IPS-20b (cell line): ENCODE measurements at regions not wholly inside any gene's neighbourhood (a gene's known extent, or its start where the extent isn't known, plus 50 kb on each side); places are given as distances from the start of the nearest gene placed in this dataset.
"Not testable (repeated sequence)": the region's sequence is repeated elsewhere in the genome, so short reads cannot be mapped to it uniquely, and the experiment has no call there.

ENCODE experiments used
- H3K27ac ChIP-seq: one replicate; pipeline ENCODE4 v1.5.1; 2013; ENCODE audit warnings: low read length
- H3K27me3 ChIP-seq: 2 replicates; pipeline ENCODE4 v1.6.1; 2013; ENCODE audit warnings: mild to moderate bottlenecking, low read length, inconsistent platforms; ENCODE audit not compliant: insufficient read depth
- H3K36me3 ChIP-seq: 2 replicates; pipeline ENCODE4 v1.6.1; 2013; ENCODE audit warnings: low read depth, mild to moderate bottlenecking, inconsistent platforms, low read length, moderate library complexity; ENCODE audit not compliant: insufficient read depth
- H3K4me1 ChIP-seq: 2 replicates; pipeline ENCODE4 v1.6.1; 2013; ENCODE audit warnings: mild to moderate bottlenecking, control low read depth, inconsistent platforms, low read length, moderate library complexity; ENCODE audit not compliant: insufficient read depth
- H3K4me3 ChIP-seq: 2 replicates; pipeline ENCODE4 v1.5.1; 2013; ENCODE audit warnings: mild to moderate bottlenecking, low read length, inconsistent platforms
- H3K9ac ChIP-seq: 2 replicates; pipeline ENCODE4 v1.6.1; 2013; ENCODE audit warnings: low read depth, mild to moderate bottlenecking, inconsistent platforms, low read length, moderate library complexity
- H3K9me3 ChIP-seq: 2 replicates; pipeline ENCODE4 v1.6.1; 2013; ENCODE audit warnings: mild to moderate bottlenecking, low read depth, low read length, inconsistent platforms; ENCODE audit not compliant: insufficient read depth

- no peak overlapping the region for H3K4me3 ChIP-seq
- H3K36me3 ChIP-seq, result no peaks in the 10 kb centered on the region
- no peak overlapping the region for H3K9ac ChIP-seq
- no peak overlapping the region for H3K27ac ChIP-seq
- no peaks in the 10 kb centered on the region for H3K27me3 ChIP-seq
- H3K9me3 ChIP-seq, result no peaks in the 10 kb centered on the region
- H3K4me1 ChIP-seq, result no peaks in the 10 kb centered on the region
Measured at GRCh38 chr1:10950316-10951172, 61.9 kb upstream of the TARDBP start.

GRCh38 chr1:10951298-10951697 is 61.2 kb upstream of the TARDBP start:
- not testable (repeated sequence) for H3K36me3 ChIP-seq, H3K27me3 ChIP-seq, H3K4me1 ChIP-seq, H3K9ac ChIP-seq, H3K9me3 ChIP-seq, H3K4me3 ChIP-seq, H3K27ac ChIP-seq

DNA sequence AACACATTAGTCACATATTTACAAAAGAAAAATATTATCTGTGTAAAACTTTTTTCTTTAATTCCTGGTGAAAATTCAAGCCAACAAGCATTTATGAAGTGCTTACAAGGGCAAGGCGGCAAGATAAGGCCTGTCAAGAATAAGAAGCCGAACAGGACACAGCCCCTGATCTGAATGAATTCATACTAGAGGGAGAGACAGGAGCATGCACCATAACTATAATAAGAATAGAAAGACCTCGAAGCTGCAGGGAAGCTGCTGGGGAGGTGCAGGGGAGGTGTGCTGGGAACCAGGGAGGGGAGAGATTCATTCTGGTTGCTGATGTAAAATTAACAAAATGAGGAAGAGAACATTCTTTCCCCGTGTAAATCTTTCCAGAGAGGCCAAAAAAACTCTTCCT is 60.5 kb upstream of the TARDBP start:
- Histone ChIP-seq H3K4me3 (no peak overlapping the region), H3K9ac (no peak overlapping the region), H3K27me3 (no peaks in the 10 kb centered on the region), H3K4me1 (no peaks in the 10 kb centered on the region), H3K9me3 (no peaks in the 10 kb centered on the region), H3K36me3 (no peaks in the 10 kb centered on the region), H3K27ac (no peak overlapping the region)

- H3K9me3 ChIP-seq, result no peaks in the 10 kb centered on the region
- H3K36me3 ChIP-seq, result no peaks in the 10 kb centered on the region
- H3K4me1 ChIP-seq, result peaks cover 5% of the 10 kb centered on the region; the same call in 1 of the 2 replicates
- no peak overlapping the region for H3K27ac ChIP-seq
- no peak overlapping the region for H3K9ac ChIP-seq
- 0 out of 2 replicates have a peak, but pooled peaks cover 4% of the 10 kb centered on the region for H3K27me3 ChIP-seq
- no peak overlapping the region for H3K4me3 ChIP-seq
Measured at GRCh38 chr1:10953505-10954193, 58.8 kb upstream of the TARDBP start.

DNA sequence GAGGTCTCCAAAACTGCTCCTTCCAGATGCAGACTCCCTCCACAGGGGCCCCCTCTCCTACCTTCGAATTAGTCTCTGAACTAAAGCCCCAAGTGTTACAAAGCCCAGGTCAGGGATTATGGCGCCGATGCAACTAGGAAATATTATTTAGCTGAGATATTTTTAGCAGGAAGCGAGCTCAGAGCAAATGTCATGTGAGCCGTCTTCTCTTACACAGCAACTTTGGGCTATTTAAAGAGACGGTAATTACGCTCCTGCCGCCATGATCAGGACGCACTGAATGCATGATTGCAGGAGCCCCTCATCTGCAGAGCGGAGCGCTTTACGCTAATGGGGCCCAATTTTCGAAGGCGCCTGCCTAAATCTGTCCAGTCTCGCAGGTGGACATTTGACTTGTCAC is 55.3 kb upstream of the TARDBP start:
- H3K9ac ChIP-seq, result no peak overlapping the region
- H3K36me3 ChIP-seq, result no peaks in the 10 kb centered on the region
- H3K4me3 ChIP-seq, result no peak overlapping the region
- peaks cover 12% of the 10 kb centered on the region; the same call in 1 of the 2 replicates for H3K4me1 ChIP-seq
- H3K27ac ChIP-seq, result no peak overlapping the region
- H3K27me3 ChIP-seq, result peaks cover 18% of the 10 kb centered on the region
- no peaks in the 10 kb centered on the region for H3K9me3 ChIP-seq

- Histone ChIP-seq H3K4me1 (peaks cover 12% of the 10 kb centered on the region; the same call in 1 of the 2 replicates), H3K4me3 (no peak overlapping the region), H3K27ac (no peak overlapping the region), H3K36me3 (no peaks in the 10 kb centered on the region), H3K9me3 (no peaks in the 10 kb centered on the region), H3K27me3 (peaks cover 18% of the 10 kb centered on the region), H3K9ac (no peak overlapping the region)
Measured at GRCh38 chr1:10958614-10959013, 53.8 kb upstream of the TARDBP start.

DNA sequence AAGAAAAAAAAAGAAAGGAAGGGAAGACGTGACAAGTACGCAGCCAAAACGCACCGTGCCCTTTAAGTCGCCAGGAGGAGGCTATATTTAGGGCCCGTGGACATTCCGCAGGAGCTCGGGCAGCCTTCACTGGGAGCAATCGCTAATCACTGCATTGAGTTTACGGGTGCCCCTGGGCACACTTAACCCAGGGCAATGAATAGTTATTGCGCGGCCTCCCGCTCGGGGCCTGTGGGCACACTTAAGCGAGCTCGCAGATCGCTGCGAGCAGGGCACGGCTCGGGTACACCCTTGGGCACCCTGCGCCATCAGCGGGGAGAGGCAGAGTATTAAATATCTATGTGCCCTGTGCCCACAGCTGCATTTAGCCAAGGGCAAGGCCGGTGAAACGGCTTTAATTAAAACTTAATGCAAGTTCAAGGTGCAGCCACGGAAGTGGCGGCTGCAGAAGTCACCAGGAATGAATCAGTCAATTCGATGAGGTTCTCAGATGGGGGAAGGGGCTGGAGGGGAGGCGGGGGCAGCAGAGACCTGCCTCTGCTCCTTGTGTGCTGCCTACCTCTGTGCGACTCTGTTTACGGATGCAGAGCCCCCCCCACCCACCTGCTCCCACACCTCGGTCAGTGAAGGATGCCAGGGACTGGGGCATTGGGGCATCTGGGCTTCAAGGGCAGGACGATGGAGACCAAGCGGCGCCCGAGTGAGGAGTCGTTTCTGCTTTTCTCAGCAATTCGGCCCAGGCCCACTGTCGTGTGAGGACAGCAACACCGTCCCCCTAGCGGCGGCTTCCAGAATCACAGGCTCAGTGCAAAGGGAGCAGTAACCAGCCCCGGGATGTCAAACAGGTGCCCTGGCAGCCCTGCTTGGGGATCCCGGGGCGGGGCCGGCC is 51.8 kb upstream of the TARDBP start:
- peaks cover 18% of the 10 kb centered on the region for H3K27me3 ChIP-seq
- no peak overlapping the region for H3K27ac ChIP-seq
- no peaks in the 10 kb centered on the region for H3K9me3 ChIP-seq
- peak overlapping the region; percentile 50; the same call in 1 of the 2 replicates for H3K4me3 ChIP-seq
- H3K9ac ChIP-seq, result peak overlapping the region; percentile 37; the same call in 1 of the 2 replicates
- peaks cover 12% of the 10 kb centered on the region; the same call in 1 of the 2 replicates for H3K4me1 ChIP-seq
- H3K36me3 ChIP-seq, result no peaks in the 10 kb centered on the region

DNA sequence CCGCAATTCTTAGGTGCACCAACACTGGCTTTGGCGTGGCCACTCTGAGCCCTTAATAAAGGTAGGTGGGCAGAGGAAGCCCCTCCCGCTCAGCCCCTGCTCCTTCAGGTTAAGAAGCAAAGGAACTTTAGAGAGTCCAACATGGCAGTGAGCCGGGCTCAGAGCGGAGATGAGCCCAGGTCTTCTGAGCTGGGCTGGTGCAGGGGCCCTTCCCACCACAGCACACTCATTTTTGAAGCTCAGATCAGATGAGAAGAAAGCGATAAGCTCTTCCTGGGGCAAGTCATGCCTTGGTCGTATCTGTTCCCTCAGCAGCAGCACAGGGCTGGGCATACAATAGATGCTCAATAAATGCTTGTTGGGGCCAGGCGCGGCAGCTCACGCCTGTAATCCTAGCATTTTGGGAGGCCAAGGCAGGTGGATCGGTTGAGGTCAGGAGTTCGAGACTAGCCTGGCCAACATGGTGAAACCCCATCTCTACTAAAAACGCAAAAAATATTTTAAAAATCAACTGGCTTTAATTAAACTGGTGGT is 51.1 kb upstream of the TARDBP start:
- Histone ChIP-seq H3K4me1 (peaks cover 12% of the 10 kb centered on the region; the same call in 1 of the 2 replicates), H3K9ac (no peak overlapping the region), H3K27me3 (peaks cover 18% of the 10 kb centered on the region), H3K9me3 (no peaks in the 10 kb centered on the region), H3K4me3 (peak overlapping the region; percentile 45; the same call in 1 of the 2 replicates), H3K36me3 (no peaks in the 10 kb centered on the region), H3K27ac (no peak overlapping the region)

- Histone ChIP-seq H3K36me3 (no peaks in the 10 kb centered on the region), H3K27me3 (peaks cover 18% of the 10 kb centered on the region), H3K27ac (no peak overlapping the region), H3K9me3 (no peaks in the 10 kb centered on the region), H3K9ac (no peak overlapping the region), H3K4me1 (peaks cover 12% of the 10 kb centered on the region; the same call in 1 of the 2 replicates), H3K4me3 (no peak overlapping the region)
Measured at GRCh38 chr1:10962483-10962882, 50.0 kb upstream of the TARDBP start.
